Panc1 (cell line): ENCODE measurements at regions not wholly inside any gene's neighbourhood (a gene's known extent, or its start where the extent isn't known, plus 50 kb on each side); places are given as distances from the start of the nearest gene placed in this dataset.

Experiments
- ATAC-seq: fragments of 200-7000 bp; cut with Tn5 transposase; 2 replicates; pipeline ENCODE4 v1.9.1; 2020; ENCODE audit warnings: mild to moderate bottlenecking, moderate library complexity
- BruUV-seq: library from RNA; stranded (reverse); fragments of 400-500 nt; replicated peaks from 2 replicates; lab custom pipeline; 2021; lab: Mats Ljungman, UMichigan
- CTCF ChIA-PET: fragments of 300-600 bp; sonication (Branson Sonifier 250); formaldehyde crosslinking; loops from one replicate; lab custom pipeline; 2022; ENCODE audit warnings: antibody characterized with exemption; lab: Charles Lee
- POLR2A ChIA-PET: fragments of 300-600 bp; sonication (Branson Sonifier 250); formaldehyde crosslinking; loops from one replicate; lab custom pipeline; 2022; ENCODE audit warnings: antibody characterized with exemption; lab: Charles Lee
- DNase-seq: peaks from one replicate; pipeline ENCODE4 v3.0.0-alpha.2; 2010; ENCODE audit warnings: low read depth, low spot score
- H3K27ac ChIP-seq: 2 replicates; pipeline ENCODE4 v1.5.1; 2011; ENCODE audit warnings: mild to moderate bottlenecking, low read length, inconsistent platforms
- H3K27me3 ChIP-seq: fragments of 200-500 bp; sonication (Bioruptor generic); 2 replicates; pipeline ENCODE4 v1.6.0; 2014; ENCODE audit warnings: low read length, inconsistent platforms; ENCODE audit not compliant: control insufficient read depth, insufficient read depth
- H3K36me3 ChIP-seq: fragments of 200-500 bp; sonication (Bioruptor generic); 2 replicates; pipeline ENCODE4 v1.5.1; 2014; ENCODE audit warnings: inconsistent platforms, mild to moderate bottlenecking, low read length, moderate library complexity; ENCODE audit not compliant: control insufficient read depth, insufficient read depth
- H3K4me1 ChIP-seq: 2 replicates; pipeline ENCODE4 v1.5.1; 2011; ENCODE audit warnings: inconsistent platforms, mild to moderate bottlenecking, low read length, moderate library complexity; ENCODE audit not compliant: control insufficient read depth, insufficient read depth
- H3K4me3 ChIP-seq, 2 experiments: 2 replicates each; pipeline ENCODE4 v1.5.1; 2011 to 2012; ENCODE audit warnings: low read depth in 2 of 2, low read length in 2 of 2, mild to moderate bottlenecking in 2 of 2, inconsistent platforms in 1 of 2, moderate library complexity in 1 of 2
- H3K9me3 ChIP-seq: fragments of 200-500 bp; sonication (Bioruptor generic); 2 replicates; pipeline ENCODE4 v1.5.1; 2014; ENCODE audit warnings: low read depth, mild to moderate bottlenecking, inconsistent platforms, low read length, moderate library complexity; ENCODE audit not compliant: control insufficient read depth, insufficient read depth
- POLR2AphosphoS5 ChIP-seq: IDR thresholded peaks from 2 replicates; pipeline ENCODE4 v1.6.1; 2012; ENCODE audit warnings: mild to moderate bottlenecking, low read depth, low read length, moderate library complexity
- SIN3A ChIP-seq: IDR thresholded peaks from 2 replicates; pipeline ENCODE4 v1.6.1; 2012; ENCODE audit warnings: low read depth, mild to moderate bottlenecking, low read length, moderate library complexity, borderline replicate concordance; ENCODE audit not compliant: insufficient read depth
- TCF7L2 ChIP-seq: IDR thresholded peaks from 2 replicates; pipeline ENCODE4 v1.6.1; 2011; ENCODE audit warnings: mild to moderate bottlenecking, low read depth, low read length, inconsistent platforms
- in situ Hi-C: cut with HindIII; loops from 2 replicates; pipeline ENCODE4 v1.10.0; 2016; ENCODE audit warnings: low sequenced_read_pairs, low pct_unique_long_range_greater_than_20kb
- intact Hi-C: fragments of 100-400 bp; cut with micrococcal nuclease; formaldehyde crosslinking; loops from one replicate; pipeline ENCODE4 v1.10.0; 2022; ENCODE audit not compliant: unreplicated experiment
- TF ChIP-seq, protein P1 (sequence below): fragments of 450-650 bp; IDR thresholded peaks from 2 replicates; pipeline ENCODE4 v1.5.1; 2017; ENCODE audit warnings: mild to moderate bottlenecking
- TF ChIP-seq, protein P2 (sequence below), 2 experiments: IDR thresholded peaks; 2 replicates each; pipeline ENCODE4 v1.6.1; 2011 to 2012; ENCODE audit warnings: low read depth in 2 of 2, control low read depth in 1 of 2, low read length in 1 of 2, mild to moderate bottlenecking in 1 of 2, moderate library complexity in 1 of 2; ENCODE audit not compliant: insufficient read depth in 1 of 2

DNA sequence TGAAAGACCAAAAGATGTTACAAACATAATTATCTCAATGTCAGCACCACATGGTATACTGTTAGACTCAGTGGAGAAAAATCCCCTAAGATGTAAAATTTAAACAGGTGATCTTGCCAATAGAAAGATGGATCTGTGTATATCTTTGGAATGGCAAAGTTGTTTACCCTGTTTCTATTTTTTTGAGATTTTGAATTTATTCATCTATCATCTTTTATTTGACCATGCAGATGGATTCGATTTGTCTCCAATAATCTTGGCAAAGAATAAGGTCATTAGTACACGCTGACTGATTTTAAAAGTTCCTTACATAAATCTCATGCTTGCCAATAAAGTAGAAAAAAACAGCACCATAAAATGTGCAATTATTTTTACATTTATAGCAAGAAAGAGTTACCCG, 459.3 kb downstream of the MBD2 start:
- ATAC-seq = no peak
- ChIA-PET POLR2A (no interaction called here), CTCF (no interaction called here)
- in situ Hi-C loops = no loop called here
- no peak for TF ChIP-seq SIN3A
- no peak for TF ChIP-seq POLR2AphosphoS5
- no peak for TF ChIP-seq TCF7L2
- TF ChIP-seq, protein P1, sequence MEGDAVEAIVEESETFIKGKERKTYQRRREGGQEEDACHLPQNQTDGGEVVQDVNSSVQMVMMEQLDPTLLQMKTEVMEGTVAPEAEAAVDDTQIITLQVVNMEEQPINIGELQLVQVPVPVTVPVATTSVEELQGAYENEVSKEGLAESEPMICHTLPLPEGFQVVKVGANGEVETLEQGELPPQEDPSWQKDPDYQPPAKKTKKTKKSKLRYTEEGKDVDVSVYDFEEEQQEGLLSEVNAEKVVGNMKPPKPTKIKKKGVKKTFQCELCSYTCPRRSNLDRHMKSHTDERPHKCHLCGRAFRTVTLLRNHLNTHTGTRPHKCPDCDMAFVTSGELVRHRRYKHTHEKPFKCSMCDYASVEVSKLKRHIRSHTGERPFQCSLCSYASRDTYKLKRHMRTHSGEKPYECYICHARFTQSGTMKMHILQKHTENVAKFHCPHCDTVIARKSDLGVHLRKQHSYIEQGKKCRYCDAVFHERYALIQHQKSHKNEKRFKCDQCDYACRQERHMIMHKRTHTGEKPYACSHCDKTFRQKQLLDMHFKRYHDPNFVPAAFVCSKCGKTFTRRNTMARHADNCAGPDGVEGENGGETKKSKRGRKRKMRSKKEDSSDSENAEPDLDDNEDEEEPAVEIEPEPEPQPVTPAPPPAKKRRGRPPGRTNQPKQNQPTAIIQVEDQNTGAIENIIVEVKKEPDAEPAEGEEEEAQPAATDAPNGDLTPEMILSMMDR = no peak
- TF ChIP-seq, protein P2, sequence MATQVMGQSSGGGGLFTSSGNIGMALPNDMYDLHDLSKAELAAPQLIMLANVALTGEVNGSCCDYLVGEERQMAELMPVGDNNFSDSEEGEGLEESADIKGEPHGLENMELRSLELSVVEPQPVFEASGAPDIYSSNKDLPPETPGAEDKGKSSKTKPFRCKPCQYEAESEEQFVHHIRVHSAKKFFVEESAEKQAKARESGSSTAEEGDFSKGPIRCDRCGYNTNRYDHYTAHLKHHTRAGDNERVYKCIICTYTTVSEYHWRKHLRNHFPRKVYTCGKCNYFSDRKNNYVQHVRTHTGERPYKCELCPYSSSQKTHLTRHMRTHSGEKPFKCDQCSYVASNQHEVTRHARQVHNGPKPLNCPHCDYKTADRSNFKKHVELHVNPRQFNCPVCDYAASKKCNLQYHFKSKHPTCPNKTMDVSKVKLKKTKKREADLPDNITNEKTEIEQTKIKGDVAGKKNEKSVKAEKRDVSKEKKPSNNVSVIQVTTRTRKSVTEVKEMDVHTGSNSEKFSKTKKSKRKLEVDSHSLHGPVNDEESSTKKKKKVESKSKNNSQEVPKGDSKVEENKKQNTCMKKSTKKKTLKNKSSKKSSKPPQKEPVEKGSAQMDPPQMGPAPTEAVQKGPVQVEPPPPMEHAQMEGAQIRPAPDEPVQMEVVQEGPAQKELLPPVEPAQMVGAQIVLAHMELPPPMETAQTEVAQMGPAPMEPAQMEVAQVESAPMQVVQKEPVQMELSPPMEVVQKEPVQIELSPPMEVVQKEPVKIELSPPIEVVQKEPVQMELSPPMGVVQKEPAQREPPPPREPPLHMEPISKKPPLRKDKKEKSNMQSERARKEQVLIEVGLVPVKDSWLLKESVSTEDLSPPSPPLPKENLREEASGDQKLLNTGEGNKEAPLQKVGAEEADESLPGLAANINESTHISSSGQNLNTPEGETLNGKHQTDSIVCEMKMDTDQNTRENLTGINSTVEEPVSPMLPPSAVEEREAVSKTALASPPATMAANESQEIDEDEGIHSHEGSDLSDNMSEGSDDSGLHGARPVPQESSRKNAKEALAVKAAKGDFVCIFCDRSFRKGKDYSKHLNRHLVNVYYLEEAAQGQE (IDR thresholded peaks at IDR 0.05; ENCODE audit: insufficient read depth in 1 of 2, low read depth in 2 of 2, low read length in 1 of 2) = no peak
- H3K27me3 ChIP-seq = no peaks in the 10 kb centered on the region
- H3K36me3 ChIP-seq = no peaks in the 10 kb centered on the region
- no peaks in the 10 kb centered on the region for H3K9me3 ChIP-seq
- H3K27ac ChIP-seq = no peak overlapping the region
- DNase-seq = no peak
- no TSS peak for BruUV-seq
- H3K4me1 ChIP-seq = no peaks in the 10 kb centered on the region
- no peak overlapping the region for H3K4me3 ChIP-seq
- intact Hi-C loops = no loop called here

DNA sequence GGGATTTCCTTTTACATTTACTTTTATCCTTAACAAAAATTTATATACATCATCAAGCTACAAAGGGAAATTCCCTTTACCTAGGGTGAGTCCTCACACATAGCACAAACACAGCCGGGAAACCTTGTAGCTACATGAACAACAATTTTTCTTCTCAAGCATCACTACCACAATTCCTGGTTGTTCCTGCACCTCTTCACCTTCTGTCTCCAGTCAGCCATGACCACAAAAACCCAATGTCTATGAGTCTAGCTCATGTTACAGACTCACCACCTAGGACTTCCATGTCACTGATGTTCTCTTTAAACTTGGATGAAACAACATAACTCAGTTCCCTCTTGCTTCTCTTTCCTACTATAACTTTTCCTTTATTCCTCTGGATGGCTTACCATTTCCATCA, 460.4 kb downstream of the MBD2 start:
- DNase-seq (no peak), ATAC-seq (no peak)
- Histone ChIP-seq H3K9me3 (no peaks in the 10 kb centered on the region), H3K36me3 (no peaks in the 10 kb centered on the region), H3K4me1 (no peaks in the 10 kb centered on the region), H3K27me3 (no peaks in the 10 kb centered on the region), H3K27ac (no peak overlapping the region), H3K4me3 (no peak overlapping the region)
- ChIA-PET CTCF (no interaction called here), POLR2A (no interaction called here)
- intact Hi-C loops (no loop called here), in situ Hi-C loops (no loop called here)
- TF ChIP-seq, protein P2 (IDR thresholded peaks at IDR 0.05; ENCODE audit: insufficient read depth in 1 of 2, low read depth in 2 of 2, low read length in 1 of 2) = no peak
- no peak for TF ChIP-seq POLR2AphosphoS5
- no peak for TF ChIP-seq TCF7L2
- TF ChIP-seq, protein P1 = no peak
- no peak for TF ChIP-seq SIN3A
- no TSS peak for BruUV-seq
